ENCODE measurements at regions not wholly inside any gene's neighbourhood (a gene's known extent, or its start where the extent isn't known, plus 50 kb on each side); places are given as distances from the start of the nearest gene placed in this dataset.

DNA sequence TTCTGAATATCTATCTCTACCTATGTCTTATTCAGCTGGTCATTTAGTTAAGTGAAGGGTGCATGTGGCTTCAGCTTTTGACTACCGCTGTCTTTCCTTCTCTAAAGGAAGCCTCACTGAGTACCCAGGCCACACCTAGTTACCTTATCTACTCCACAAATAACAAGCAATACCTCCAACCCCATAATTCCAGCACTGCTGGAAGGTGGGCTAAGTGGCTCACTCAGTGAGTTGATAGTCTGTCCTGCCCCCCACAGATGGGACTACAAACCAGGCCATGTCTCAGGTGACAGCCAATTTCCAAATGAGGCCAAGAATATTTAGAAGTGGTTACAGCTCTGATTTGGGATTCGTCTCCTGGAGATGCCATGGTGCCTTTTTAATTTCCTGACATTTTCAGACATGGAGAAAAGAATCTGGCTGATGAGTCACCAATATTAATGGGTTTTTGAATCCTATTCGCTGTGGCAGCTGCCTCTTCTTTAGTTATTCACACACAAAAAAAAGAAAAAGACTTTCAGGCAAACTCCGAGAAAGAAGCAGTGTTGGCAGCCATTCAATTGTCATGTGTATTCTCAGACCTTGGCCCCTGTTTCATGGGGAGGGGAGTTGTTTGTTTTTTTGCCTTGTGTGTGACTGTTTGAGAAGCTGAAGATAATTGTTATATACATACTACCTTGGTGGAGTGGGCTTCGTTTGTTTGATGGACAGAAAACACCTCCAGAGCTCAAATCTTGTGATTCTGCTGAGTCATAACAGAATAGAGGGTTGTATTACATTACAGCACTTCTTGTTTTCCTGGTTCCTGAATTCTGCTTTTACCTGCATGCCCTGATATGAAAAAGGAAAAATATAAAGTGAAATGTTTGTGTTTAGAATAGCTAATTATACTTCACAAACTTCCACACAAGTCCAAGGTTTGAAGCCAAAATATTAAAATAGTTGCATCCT lies 64.2 kb downstream of the SCG2 start:
- TF ChIP-seq POLR2A (IDR thresholded peaks at IDR 0.05) = no peak
- TF ChIP-seq, protein P1, sequence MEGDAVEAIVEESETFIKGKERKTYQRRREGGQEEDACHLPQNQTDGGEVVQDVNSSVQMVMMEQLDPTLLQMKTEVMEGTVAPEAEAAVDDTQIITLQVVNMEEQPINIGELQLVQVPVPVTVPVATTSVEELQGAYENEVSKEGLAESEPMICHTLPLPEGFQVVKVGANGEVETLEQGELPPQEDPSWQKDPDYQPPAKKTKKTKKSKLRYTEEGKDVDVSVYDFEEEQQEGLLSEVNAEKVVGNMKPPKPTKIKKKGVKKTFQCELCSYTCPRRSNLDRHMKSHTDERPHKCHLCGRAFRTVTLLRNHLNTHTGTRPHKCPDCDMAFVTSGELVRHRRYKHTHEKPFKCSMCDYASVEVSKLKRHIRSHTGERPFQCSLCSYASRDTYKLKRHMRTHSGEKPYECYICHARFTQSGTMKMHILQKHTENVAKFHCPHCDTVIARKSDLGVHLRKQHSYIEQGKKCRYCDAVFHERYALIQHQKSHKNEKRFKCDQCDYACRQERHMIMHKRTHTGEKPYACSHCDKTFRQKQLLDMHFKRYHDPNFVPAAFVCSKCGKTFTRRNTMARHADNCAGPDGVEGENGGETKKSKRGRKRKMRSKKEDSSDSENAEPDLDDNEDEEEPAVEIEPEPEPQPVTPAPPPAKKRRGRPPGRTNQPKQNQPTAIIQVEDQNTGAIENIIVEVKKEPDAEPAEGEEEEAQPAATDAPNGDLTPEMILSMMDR (IDR thresholded peaks at IDR 0.05) = no peak
- intact Hi-C loops (cut with DNase I) = no loop called here
- no peak overlapping the region for H3K4me3 ChIP-seq
- H3K27me3 ChIP-seq = no peaks in the 10 kb centered on the region
- H3K27ac ChIP-seq = no peak overlapping the region
- DNase-seq = no peak
- no peaks in the 10 kb centered on the region for H3K36me3 ChIP-seq
- H3K9me3 ChIP-seq = no peaks in the 10 kb centered on the region
- 24 to 36% methylated on average over 5 of the region's 5 CpGs for WGBS, 2 donors
- H3K4me1 ChIP-seq = peaks cover 0 to 31% (median 5%) of the 10 kb centered on the region in 3 donors

DNA sequence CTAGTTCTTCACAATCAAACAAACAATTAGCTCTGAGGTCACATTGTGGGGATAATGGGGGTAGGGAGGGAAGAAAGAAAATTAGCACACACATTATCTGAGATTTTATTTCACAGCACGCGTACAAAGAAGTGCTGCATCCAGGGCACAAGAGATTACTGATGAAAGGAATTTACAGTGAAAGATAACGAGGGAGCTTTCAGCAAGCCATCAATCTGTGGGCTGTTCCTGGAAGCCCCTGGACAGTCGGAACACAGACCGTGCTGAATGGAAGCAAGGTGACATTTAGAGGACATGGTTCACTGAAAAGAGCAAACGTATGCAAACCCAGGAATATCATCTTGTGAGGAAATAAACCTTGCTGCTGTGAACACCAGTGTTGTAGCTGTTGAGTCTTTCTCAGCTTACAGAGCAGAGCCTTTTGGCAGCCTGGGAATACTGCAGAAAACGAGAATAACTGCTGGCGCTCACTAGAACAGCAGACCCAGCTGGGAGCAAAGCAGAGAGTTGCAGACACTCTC lies 63.2 kb downstream of the SCG2 start:
- Histone ChIP-seq H3K27me3 (no peaks in the 10 kb centered on the region), H3K27ac (no peak overlapping the region), H3K36me3 (no peaks in the 10 kb centered on the region), H3K4me3 (no peak overlapping the region), H3K9me3 (no peaks in the 10 kb centered on the region), H3K4me1 (peaks cover 0 to 31% (median 5%) of the 10 kb centered on the region in 3 donors)
- intact Hi-C loops (cut with DNase I) = no loop called here
- no peak for DNase-seq
- 51 to 54% methylated on average over 8 of the region's 8 CpGs for WGBS, 2 donors
- no peak for TF ChIP-seq POLR2A (IDR thresholded peaks at IDR 0.05)
- TF ChIP-seq, protein P1 (IDR thresholded peaks at IDR 0.05) = no peak

DNA sequence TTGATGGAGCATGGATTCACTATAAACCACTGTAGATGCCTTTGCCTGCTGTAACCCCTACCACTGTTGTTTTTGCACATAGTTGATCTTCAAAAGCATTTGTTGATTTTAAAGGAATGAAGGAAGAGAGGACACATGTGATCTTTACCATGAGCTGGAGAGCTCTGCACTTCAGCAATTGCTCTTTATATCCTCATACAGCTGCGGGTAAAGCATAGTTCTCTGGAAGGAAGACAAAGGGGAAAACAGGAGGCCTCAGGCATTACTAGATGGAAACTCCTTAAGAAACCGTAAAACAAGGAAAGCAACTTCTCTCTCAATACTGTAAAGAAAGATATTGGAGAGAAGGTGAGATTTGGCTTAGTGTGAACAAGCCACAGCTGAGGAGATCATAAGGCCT lies 60.6 kb downstream of the SCG2 start:
- no peaks in the 10 kb centered on the region for H3K36me3 ChIP-seq
- no peak for DNase-seq
- intact Hi-C loops (cut with DNase I) = no loop called here
- no peaks in the 10 kb centered on the region for H3K9me3 ChIP-seq
- peaks cover 0 to 29% (median 5%) of the 10 kb centered on the region in 3 donors for H3K4me1 ChIP-seq
- H3K27me3 ChIP-seq = no peaks in the 10 kb centered on the region
- TF ChIP-seq, protein P1 (IDR thresholded peaks at IDR 0.05) = no peak
- no peak for TF ChIP-seq POLR2A (IDR thresholded peaks at IDR 0.05)
- 27 to 57% methylated on average over 2 of the region's 2 CpGs for WGBS, 2 donors
- H3K4me3 ChIP-seq = no peak overlapping the region
- H3K27ac ChIP-seq = no peak overlapping the region

DNA sequence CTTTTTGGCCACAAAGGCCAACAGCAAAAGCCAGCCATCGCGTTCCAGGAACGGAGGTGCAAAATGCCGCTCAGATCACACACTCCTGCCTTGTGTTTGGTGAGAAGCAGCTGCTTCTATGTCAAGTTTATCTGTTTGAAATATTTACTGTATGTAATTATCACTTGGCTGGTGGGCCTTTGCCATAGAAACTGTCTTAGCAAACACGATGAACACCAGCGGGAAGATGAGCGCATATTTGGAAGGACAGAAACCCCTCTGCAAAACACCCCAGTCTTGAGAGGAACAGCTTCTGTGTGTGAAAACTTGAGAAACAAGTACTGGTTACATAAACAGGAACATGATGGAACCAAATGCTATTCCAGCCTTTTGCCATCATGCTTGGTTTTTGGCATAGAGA lies 59.7 kb downstream of the SCG2 start:
- H3K4me3 ChIP-seq = no peak overlapping the region
- H3K4me1 ChIP-seq = peaks cover 0 to 19% (median 5%) of the 10 kb centered on the region in 3 donors
- no peak for DNase-seq
- H3K9me3 ChIP-seq = no peaks in the 10 kb centered on the region
- no peaks in the 10 kb centered on the region for H3K27me3 ChIP-seq
- no peak overlapping the region for H3K27ac ChIP-seq
- intact Hi-C loops (cut with DNase I) = no loop called here
- TF ChIP-seq, protein P1 (IDR thresholded peaks at IDR 0.05) = no peak
- no peak for TF ChIP-seq POLR2A (IDR thresholded peaks at IDR 0.05)
- WGBS, 2 donors = 91 to 95% methylated on average over 7 of the region's 7 CpGs
- H3K36me3 ChIP-seq = no peaks in the 10 kb centered on the region

DNA sequence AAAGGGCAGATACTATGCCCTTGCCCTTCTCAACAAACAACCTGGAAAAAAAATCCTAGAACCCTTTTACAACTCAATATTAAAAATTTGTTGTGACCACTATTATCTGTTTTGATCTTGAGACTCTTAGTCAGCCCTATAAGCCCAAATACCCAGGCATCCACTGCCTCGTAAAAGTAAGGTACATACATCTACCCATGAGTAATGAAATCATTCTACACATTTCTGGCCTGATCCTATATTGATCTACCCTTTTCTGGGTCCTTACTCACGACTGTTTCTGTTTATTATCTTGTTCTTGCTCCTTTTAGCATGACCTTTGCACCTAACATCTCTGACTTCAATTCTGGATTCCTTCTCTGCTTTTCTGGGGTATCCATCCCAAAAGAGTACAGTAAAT lies 56.8 kb downstream of the SCG2 start:
- H3K36me3 ChIP-seq = no peaks in the 10 kb centered on the region
- H3K4me1 ChIP-seq = no peaks in the 10 kb centered on the region
- WGBS, 2 donors = 59 to 81% methylated on average over 2 of the region's 2 CpGs
- H3K27ac ChIP-seq = no peak overlapping the region
- no peak for TF ChIP-seq POLR2A (IDR thresholded peaks at IDR 0.05)
- TF ChIP-seq, protein P1 (IDR thresholded peaks at IDR 0.05) = no peak
- H3K9me3 ChIP-seq = no peaks in the 10 kb centered on the region
- intact Hi-C loops (cut with DNase I) = no loop called here
- no peaks in the 10 kb centered on the region for H3K27me3 ChIP-seq
- DNase-seq = no peak
- H3K4me3 ChIP-seq = no peak overlapping the region
